Erythroblast (primary cell): ENCODE measurements at regions not wholly inside any gene's neighbourhood (a gene's known extent, or its start where the extent isn't known, plus 50 kb on each side); places are given as distances from the start of the nearest gene placed in this dataset.

Experiments used
- GATA1 ChIP-seq: IDR thresholded peaks from 2 replicates; pipeline ENCODE4 v1.6.1; 2011; ENCODE audit warnings: low read depth, mild to moderate bottlenecking, control low read depth, low read length, moderate library complexity
- POLR2A ChIP-seq: IDR thresholded peaks from 2 replicates; pipeline ENCODE4 v1.6.1; 2011; ENCODE audit warnings: mild to moderate bottlenecking, low read length

GRCh38 chr20:48175261-48175660 is 390.0 kb upstream of the SULF2 start:
- TF ChIP-seq POLR2A (no peak), GATA1 (no peak)
